GM18508 (cell line): ENCODE measurements at regions not wholly inside any gene's neighbourhood (a gene's known extent, or its start where the extent isn't known, plus 50 kb on each side); places are given as distances from the start of the nearest gene placed in this dataset.
"Not testable (repeated sequence)": the region's sequence is repeated elsewhere in the genome, so short reads cannot be mapped to it uniquely, and the experiment has no call there.

Experiments
- ATAC-seq: cut with Tn5 transposase; IDR thresholded peaks from one replicate; pipeline ENCODE4 v1.9.1; 2021; ENCODE audit warnings: moderate number of reproducible peaks; ENCODE audit not compliant: insufficient read depth, unreplicated experiment

- no peak for ATAC-seq
Observed at GRCh38 chr10:81348003-81348402, 527.0 kb upstream of the NRG3 start.

GRCh38 chr10:81367132-81367531 is 507.9 kb upstream of the NRG3 start:
- ATAC-seq, result no peak

DNA sequence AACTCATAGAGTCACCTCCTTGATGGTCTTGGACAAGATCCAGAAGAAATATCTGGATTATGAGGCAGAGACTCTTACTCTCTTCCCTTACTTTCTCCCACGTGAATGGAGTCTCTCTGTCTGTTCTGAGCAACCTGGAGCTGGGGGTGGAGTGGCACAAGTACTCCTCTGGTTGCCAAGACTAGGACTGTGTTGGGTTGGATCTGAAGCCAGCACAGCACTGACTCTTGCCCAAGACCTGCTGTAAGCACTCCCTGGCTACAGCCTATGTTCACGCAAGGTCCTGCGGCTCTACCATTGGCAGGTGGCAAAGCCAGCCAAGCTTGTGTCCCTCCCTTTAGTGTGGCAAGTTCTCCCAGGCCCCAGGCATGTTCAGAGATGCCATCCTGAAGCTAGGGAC is 488.2 kb upstream of the NRG3 start:
- ATAC-seq, result no peak

DNA sequence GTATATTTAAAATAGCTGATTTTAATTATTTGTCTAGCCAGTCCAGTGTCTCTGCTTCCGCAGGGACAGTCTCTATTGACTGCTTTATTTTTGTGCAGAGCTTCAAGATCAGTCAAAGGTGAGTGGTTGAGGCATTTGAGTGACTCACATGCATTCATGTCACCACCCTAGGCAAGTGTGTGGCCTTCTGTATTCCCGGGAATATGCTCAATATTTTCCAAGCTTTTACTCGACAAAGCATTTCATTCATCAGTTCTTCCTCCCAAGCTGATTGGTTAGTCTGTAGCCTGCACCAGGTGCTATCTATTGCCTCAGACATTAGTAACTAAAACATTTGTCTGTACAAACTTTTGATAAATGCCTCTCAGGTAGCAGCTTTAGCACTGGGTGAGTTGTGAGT is 471.5 kb upstream of the NRG3 start:
- ATAC-seq, result no peak

GRCh38 chr10:81405399-81405798 is 469.6 kb upstream of the NRG3 start:
- no peak for ATAC-seq

- ATAC-seq, result no peak
Observed at GRCh38 chr10:81414038-81414437, 461.0 kb upstream of the NRG3 start.

DNA sequence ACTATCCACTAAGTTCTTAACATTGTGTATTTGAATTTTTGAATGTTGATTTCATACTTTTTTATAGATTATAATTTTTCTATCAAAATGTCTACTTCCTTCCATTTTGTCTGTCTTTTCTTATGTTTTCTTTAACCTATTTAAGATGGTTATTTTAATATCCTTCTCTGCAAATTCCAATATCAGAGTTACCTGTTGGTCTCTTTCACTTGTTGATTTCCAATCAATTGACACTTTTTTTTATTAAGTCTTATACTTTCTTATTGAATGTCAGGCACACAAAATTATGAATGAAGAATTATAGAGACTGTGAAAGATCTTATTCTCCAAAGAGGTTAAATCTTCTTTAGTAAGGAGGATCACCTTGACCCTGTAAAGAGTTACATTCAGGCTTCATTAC is 448.3 kb upstream of the NRG3 start:
- no peak for ATAC-seq

DNA sequence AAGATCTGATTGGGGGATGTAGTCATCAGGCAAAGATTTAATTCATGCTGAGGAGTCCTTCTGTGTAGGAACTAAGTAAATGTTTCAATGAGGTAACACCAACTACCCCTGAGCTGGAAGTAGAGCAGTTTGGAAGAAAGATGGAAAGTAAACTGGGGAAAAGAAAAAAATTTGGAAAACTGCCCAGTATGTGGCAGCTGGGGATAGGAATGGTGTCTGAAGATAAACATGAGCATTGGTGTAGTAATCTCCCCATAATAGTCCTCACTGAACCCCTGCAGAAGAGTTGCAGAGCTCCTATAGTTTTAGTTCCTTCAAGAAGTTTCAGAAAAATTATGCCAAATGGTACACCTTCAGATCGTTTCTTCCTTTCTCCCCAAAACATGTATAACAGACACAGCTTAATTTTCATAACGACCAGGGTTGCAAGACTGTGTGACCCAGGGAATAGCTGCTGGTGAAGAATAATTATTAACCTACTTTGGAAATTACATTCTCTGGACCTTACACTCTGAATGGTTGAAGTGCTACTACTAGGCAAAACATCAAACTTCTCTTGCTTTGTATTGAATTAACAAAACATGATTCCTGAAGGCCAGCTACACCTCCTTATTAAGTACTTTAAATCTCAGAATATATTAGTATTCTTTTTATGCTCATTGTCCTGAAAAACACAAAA is 446.4 kb upstream of the NRG3 start:
- no peak for ATAC-seq

- ATAC-seq, result no peak
Observed at GRCh38 chr10:81439445-81439844, 435.5 kb upstream of the NRG3 start.

DNA sequence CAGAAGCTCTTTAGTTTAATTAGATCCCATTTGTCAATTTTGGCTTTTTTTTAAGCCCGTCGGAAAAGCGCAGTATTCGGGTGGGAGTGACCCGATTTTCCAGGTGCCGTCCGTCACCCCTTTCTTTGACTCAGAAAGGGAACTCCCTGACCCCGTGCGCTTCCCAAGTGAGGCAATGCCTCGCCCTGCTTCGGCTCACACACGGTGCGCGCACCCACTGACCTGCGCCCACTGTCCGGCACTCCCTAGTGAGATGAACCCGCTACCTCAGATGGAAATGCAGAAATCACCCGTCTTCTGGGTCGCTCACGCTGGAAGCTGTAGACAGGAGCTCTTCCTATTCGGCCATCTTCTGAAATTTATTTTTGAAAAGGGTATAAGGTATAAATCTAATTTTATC is 433.4 kb upstream of the NRG3 start:
- not testable (repeated sequence) for ATAC-seq

DNA sequence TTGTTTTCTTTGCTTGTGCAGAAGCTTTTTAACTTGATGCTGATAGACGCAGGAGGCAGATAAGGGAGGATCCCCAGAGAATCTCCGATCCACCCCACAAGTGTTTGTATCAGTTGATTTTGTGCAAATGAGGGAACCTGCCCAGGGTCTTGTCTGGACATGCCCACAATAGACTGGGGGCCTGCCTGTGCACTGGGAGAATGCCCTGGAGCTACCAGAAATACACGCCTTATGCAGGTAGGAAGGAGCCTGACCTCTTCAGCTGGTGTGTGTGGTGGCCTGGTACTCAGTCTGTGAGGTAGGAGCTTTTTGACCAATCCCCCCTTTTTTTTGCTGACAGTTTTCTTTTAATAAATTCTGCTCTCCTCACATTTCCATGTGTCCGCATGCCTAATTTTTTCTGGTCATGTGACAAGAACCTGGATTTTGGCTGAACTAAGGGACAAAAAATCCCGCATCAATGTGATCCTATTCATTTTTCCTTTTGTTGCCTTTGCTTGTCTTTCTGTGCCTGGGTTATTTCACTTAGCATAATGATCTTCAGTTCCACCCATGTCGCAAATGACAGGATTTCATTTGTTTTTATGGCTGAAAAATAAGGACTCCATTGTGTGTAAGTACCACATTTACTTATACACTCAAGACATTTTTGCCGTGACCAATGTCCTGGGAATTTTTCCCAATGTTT is 430.6 kb upstream of the NRG3 start:
- no peak for ATAC-seq

GRCh38 chr10:81450651-81451050 is 424.3 kb upstream of the NRG3 start:
- ATAC-seq, result no peak

- no peak for ATAC-seq
Observed at GRCh38 chr10:81472927-81473470, 402.0 kb upstream of the NRG3 start.

- ATAC-seq, result no peak
Observed at GRCh38 chr10:81473755-81474154, 401.2 kb upstream of the NRG3 start.

- ATAC-seq, result no peak
Observed at GRCh38 chr10:81479316-81479715, 395.7 kb upstream of the NRG3 start.

- ATAC-seq, result no peak
Observed at GRCh38 chr10:81496626-81497025, 378.4 kb upstream of the NRG3 start.

- no peak for ATAC-seq
Observed at GRCh38 chr10:81498011-81498551, 376.9 kb upstream of the NRG3 start.

- no peak for ATAC-seq
Observed at GRCh38 chr10:81502677-81503359, 372.2 kb upstream of the NRG3 start.

DNA sequence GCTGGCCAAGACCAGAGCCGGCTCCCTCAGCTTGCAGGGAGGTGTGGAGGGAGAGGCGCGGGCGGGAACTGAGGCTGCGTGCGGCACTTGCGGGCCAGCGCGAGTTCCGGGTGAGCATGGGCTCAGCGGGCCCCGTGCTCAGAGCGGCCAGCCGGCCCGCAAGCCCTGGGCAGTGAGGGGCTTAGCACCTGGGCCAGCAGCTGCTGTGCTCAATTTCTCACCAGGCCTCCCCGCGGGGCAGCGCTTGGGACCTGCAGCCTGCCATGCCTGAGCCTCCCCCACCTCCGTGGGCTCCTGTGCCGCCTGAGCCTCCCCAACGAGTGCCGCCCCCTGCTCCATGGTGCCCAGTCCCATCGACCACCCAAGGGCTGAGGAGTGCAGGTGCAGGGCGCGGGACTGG is 369.2 kb upstream of the NRG3 start:
- not testable (repeated sequence) for ATAC-seq

- no peak for ATAC-seq
Observed at GRCh38 chr10:81514811-81515210, 360.2 kb upstream of the NRG3 start.

DNA sequence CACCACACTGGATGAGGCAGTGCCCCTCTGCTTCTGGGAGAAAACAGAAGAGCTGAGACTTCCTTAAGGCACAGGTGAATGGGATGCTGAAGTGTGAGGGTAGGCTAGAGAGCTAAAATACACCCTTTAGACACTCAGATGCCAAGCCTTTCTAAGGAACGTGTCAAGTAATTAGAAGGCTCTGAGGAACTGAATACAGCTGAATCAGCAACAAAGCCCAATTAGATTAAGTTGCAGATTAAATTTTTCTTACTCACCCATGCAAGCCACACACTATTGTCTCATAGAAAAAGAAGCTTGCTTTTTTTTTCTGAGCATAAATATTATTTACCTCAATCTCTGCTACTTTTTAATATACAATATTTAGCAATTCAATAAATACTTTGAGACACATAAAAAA is 354.3 kb upstream of the NRG3 start:
- no peak for ATAC-seq
